WTC11 (cell line): ENCODE measurements at regions not wholly inside any gene's neighbourhood (a gene's known extent, or its start where the extent isn't known, plus 50 kb on each side); places are given as distances from the start of the nearest gene placed in this dataset.

Experiments
- ATAC-seq: fragments of 200-7000 bp; cut with Tn5 transposase; 2 replicates; pipeline ENCODE4 v1.10.0; 2021; ENCODE audit warnings: mild to moderate bottlenecking, moderate library complexity
- CTCF ChIA-PET: fragments of 300-600 bp; sonication (Branson Sonifier 250); formaldehyde crosslinking; loops from one replicate; lab custom pipeline; 2021; ENCODE audit warnings: antibody characterized with exemption; lab: Charles Lee
- POLR2A ChIA-PET: fragments of 350-600 bp; sonication (Branson Sonifier 250); formaldehyde crosslinking; loops from one replicate; lab custom pipeline; 2021; ENCODE audit warnings: antibody characterized with exemption; lab: Charles Lee
- DNase-seq: peaks from one replicate; pipeline ENCODE4 v3.0.0; 2021; ENCODE audit warnings: low spot score
- H3K27ac Mint-ChIP-seq: 2 replicates; pipeline ENCODE4 v1.8.0; 2021; ENCODE audit warnings: mixed read lengths
- H3K27me3 Mint-ChIP-seq: 2 replicates; pipeline ENCODE4 v1.8.0; 2021; ENCODE audit warnings: low read depth, mild to moderate bottlenecking, moderate library complexity, mixed read lengths
- H3K36me3 Mint-ChIP-seq: 2 replicates; pipeline ENCODE4 v1.8.0; 2021; ENCODE audit warnings: mixed read lengths
- H3K4me1 Mint-ChIP-seq: 2 replicates; pipeline ENCODE4 v1.8.0; 2022; ENCODE audit warnings: mixed read lengths
- H3K4me3 Mint-ChIP-seq: 2 replicates; pipeline ENCODE4 v1.8.0; 2021; ENCODE audit warnings: mild to moderate bottlenecking, moderate library complexity, mixed read lengths
- H3K9me3 Mint-ChIP-seq: 2 replicates; pipeline ENCODE4 v1.8.0; 2021; ENCODE audit warnings: mixed read lengths
- ERG ChIP-seq: fragments of 250-450 bp; sonication (Bioruptor Pico); IDR thresholded peaks from 2 replicates; pipeline ENCODE4 v1.8.0; 2021; ENCODE audit warnings: mild to moderate bottlenecking
- FOXK1 ChIP-seq: sonication (generic); formaldehyde crosslinking; IDR thresholded peaks from 2 replicates; pipeline ENCODE4 v1.8.0; 2022; ENCODE audit warnings: mild to moderate bottlenecking, moderate library complexity, missing genetic modification reagents
- KAT7 ChIP-seq: sonication (generic); formaldehyde crosslinking; IDR thresholded peaks from 2 replicates; pipeline ENCODE4 v1.8.1; 2023; ENCODE audit warnings: missing genetic modification reagents, mild to moderate bottlenecking, borderline replicate concordance
- MYBL2 ChIP-seq: sonication (generic); formaldehyde crosslinking; IDR thresholded peaks from 2 replicates; pipeline ENCODE4 v1.8.1; 2023; ENCODE audit warnings: mild to moderate bottlenecking, moderate library complexity, missing genetic modification reagents
- NFE2L1 ChIP-seq: sonication (generic); formaldehyde crosslinking; IDR thresholded peaks from 2 replicates; pipeline ENCODE4 v1.8.1; 2023; ENCODE audit warnings: missing genetic modification reagents
- NR2C2 ChIP-seq: sonication (generic); formaldehyde crosslinking; IDR thresholded peaks from 2 replicates; pipeline ENCODE4 v1.8.0; 2022; ENCODE audit warnings: mild to moderate bottlenecking, missing genetic modification reagents
- SMAD3 ChIP-seq: sonication (generic); formaldehyde crosslinking; IDR thresholded peaks from 2 replicates; pipeline ENCODE4 v1.8.0; 2022; ENCODE audit warnings: missing genetic modification reagents, mild to moderate bottlenecking, borderline replicate concordance
- SP1 ChIP-seq: sonication (generic); formaldehyde crosslinking; conservative IDR thresholded peaks from 2 replicates; pipeline ENCODE4 v1.8.1; 2022; ENCODE audit warnings: missing genetic modification reagents
- TEAD1 ChIP-seq: sonication (generic); formaldehyde crosslinking; IDR thresholded peaks from 2 replicates; pipeline ENCODE4 v1.8.0; 2022; ENCODE audit warnings: mild to moderate bottlenecking, missing genetic modification reagents
- ZNF138 ChIP-seq: sonication (generic); formaldehyde crosslinking; conservative IDR thresholded peaks from 2 replicates; pipeline ENCODE4 v1.8.1; 2022; ENCODE audit warnings: mild to moderate bottlenecking, moderate library complexity, missing genetic modification reagents
- ZNF263 ChIP-seq: sonication (generic); formaldehyde crosslinking; IDR thresholded peaks from 2 replicates; pipeline ENCODE4 v1.8.1; 2022; ENCODE audit warnings: low read depth, mild to moderate bottlenecking, moderate library complexity, missing genetic modification reagents
- ZNF416 ChIP-seq: fragments of 250-450 bp; sonication (Bioruptor Pico); IDR thresholded peaks from 2 replicates; pipeline ENCODE4 v1.9.0; 2021; ENCODE audit warnings: mild to moderate bottlenecking, inconsistent platforms
- ZNF423 ChIP-seq: fragments of 250-450 bp; sonication (Bioruptor Pico); IDR thresholded peaks from 2 replicates; pipeline ENCODE4 v2.1.2; 2022; ENCODE audit warnings: mild to moderate bottlenecking, moderate library complexity
- TF ChIP-seq, protein P1 (sequence below): sonication (generic); formaldehyde crosslinking; IDR thresholded peaks from 2 replicates; pipeline ENCODE4 v1.8.1; 2023; ENCODE audit warnings: mild to moderate bottlenecking, moderate library complexity, missing genetic modification reagents
- TF ChIP-seq, protein P2 (sequence below): sonication (generic); formaldehyde crosslinking; IDR thresholded peaks from 2 replicates; pipeline ENCODE4 v1.8.0; 2022; ENCODE audit warnings: mild to moderate bottlenecking, missing genetic modification reagents
- TF ChIP-seq, protein P3 (sequence below): fragments of 250-450 bp; sonication (Bioruptor Pico); conservative IDR thresholded peaks from 2 replicates; pipeline ENCODE4 v1.9.0; 2021; ENCODE audit warnings: mild to moderate bottlenecking

GRCh38 chr13:76692346-76692745 lies 193.9 kb downstream of the KCTD12 start (continued):
- TF ChIP-seq ZNF416 (CRISPR knock-in tag) (no peak), NR2C2 (CRISPR knock-in tag) (no peak), KAT7 (CRISPR knock-in tag) (no peak)

GRCh38 chr13:76690611-76691010 lies 195.6 kb downstream of the KCTD12 start:
- Mint-ChIP-seq H3K9me3 (no peaks in the 10 kb centered on the region), H3K27me3 (no peaks in the 10 kb centered on the region), H3K36me3 (no peaks in the 10 kb centered on the region), H3K27ac (no peak overlapping the region), H3K4me1 (peaks cover 4% of the 10 kb centered on the region), H3K4me3 (no peak overlapping the region)
- no peak for DNase-seq
- CTCF ChIA-PET: no interaction called here
- POLR2A ChIA-PET: no interaction called here
- ATAC-seq: no peak
- no peak for TF ChIP-seq SP1 (CRISPR knock-in tag)
- TF ChIP-seq ZNF263 (CRISPR knock-in tag): no peak
- TF ChIP-seq, protein P1, sequence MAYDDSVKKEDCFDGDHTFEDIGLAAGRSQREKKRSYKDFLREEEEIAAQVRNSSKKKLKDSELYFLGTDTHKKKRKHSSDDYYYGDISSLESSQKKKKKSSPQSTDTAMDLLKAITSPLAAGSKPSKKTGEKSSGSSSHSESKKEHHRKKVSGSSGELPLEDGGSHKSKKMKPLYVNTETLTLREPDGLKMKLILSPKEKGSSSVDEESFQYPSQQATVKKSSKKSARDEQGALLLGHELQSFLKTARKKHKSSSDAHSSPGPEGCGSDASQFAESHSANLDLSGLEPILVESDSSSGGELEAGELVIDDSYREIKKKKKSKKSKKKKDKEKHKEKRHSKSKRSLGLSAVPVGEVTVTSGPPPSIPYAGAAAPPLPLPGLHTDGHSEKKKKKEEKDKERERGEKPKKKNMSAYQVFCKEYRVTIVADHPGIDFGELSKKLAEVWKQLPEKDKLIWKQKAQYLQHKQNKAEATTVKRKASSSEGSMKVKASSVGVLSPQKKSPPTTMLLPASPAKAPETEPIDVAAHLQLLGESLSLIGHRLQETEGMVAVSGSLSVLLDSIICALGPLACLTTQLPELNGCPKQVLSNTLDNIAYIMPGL: no peak

- no peak overlapping the region for H3K4me3 Mint-ChIP-seq
- ATAC-seq: no peak
- no peaks in the 10 kb centered on the region for H3K27me3 Mint-ChIP-seq
- TF ChIP-seq MYBL2 (CRISPR knock-in tag): no peak
- TF ChIP-seq, protein P2, sequence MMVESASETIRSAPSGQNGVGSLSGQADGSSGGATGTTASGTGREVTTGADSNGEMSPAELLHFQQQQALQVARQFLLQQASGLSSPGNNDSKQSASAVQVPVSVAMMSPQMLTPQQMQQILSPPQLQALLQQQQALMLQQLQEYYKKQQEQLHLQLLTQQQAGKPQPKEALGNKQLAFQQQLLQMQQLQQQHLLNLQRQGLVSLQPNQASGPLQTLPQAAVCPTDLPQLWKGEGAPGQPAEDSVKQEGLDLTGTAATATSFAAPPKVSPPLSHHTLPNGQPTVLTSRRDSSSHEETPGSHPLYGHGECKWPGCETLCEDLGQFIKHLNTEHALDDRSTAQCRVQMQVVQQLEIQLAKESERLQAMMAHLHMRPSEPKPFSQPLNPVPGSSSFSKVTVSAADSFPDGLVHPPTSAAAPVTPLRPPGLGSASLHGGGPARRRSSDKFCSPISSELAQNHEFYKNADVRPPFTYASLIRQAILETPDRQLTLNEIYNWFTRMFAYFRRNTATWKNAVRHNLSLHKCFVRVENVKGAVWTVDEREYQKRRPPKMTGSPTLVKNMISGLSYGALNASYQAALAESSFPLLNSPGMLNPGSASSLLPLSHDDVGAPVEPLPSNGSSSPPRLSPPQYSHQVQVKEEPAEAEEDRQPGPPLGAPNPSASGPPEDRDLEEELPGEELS (CRISPR knock-in tag): no peak
- TF ChIP-seq, all 79 proteins: peak for 0
- no peaks in the 10 kb centered on the region for H3K36me3 Mint-ChIP-seq
- no peak overlapping the region for H3K27ac Mint-ChIP-seq
- H3K9me3 Mint-ChIP-seq: no peaks in the 10 kb centered on the region
- H3K4me1 Mint-ChIP-seq: peaks cover 10% of the 10 kb centered on the region
- DNase-seq: no peak
- POLR2A ChIA-PET: no interaction called here
- CTCF ChIA-PET: no interaction called here
Measured at GRCh38 chr13:76687467-76687866, 198.7 kb downstream of the KCTD12 start.

DNA sequence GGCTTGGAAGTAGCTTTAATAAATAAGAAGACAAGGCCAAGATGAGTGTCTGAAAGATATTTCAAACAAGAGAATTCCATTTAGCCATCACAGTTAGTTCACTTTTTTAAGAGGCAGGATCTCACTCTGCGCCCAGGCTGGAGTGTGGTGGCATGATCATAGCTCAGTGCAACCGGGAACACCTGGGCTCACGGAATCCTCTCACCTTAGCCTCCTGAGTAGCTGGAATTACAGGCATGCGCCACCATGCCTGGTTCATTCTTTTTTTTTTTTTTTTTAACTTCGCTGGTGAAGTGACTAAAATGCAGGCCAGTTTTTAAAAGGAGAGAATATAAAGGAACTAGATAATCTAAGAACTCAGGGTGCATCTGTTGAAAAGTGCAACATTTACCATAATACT lies 200.3 kb downstream of the KCTD12 start:
- DNase-seq (no peak), ATAC-seq (peak; percentile 43)
- H3K27ac Mint-ChIP-seq: no peak overlapping the region
- no peaks in the 10 kb centered on the region for H3K27me3 Mint-ChIP-seq
- peaks cover 10% of the 10 kb centered on the region for H3K4me1 Mint-ChIP-seq
- CTCF ChIA-PET: interaction anchor here (0.7 kb wide), 2 partner anchors 36 to 99 kb away, joined by 4 to 5 read pairs; no protein-coding TSS in a partner anchor
- POLR2A ChIA-PET: no interaction called here
- H3K9me3 Mint-ChIP-seq: no peaks in the 10 kb centered on the region
- H3K4me3 Mint-ChIP-seq: no peak overlapping the region
- TF ChIP-seq ZNF423 (CRISPR knock-in tag) (no peak), TEAD1 (CRISPR knock-in tag) (no peak)
- H3K36me3 Mint-ChIP-seq: no peaks in the 10 kb centered on the region

- ATAC-seq (no peak), DNase-seq (no peak)
- H3K27ac Mint-ChIP-seq: no peak overlapping the region
- H3K27me3 Mint-ChIP-seq: no peaks in the 10 kb centered on the region
- peaks cover 10% of the 10 kb centered on the region for H3K4me1 Mint-ChIP-seq
- CTCF ChIA-PET: no interaction called here
- no peaks in the 10 kb centered on the region for H3K36me3 Mint-ChIP-seq
- H3K9me3 Mint-ChIP-seq: no peaks in the 10 kb centered on the region
- no peak overlapping the region for H3K4me3 Mint-ChIP-seq
- POLR2A ChIA-PET: no interaction called here
- no peak for TF ChIP-seq SMAD3 (CRISPR knock-in tag)
- no peak for TF ChIP-seq NR2C2 (CRISPR knock-in tag)
- no peak for TF ChIP-seq ZNF138 (CRISPR knock-in tag)
- no peak for TF ChIP-seq ZNF416 (CRISPR knock-in tag)
- no peak for TF ChIP-seq NFE2L1 (CRISPR knock-in tag)
- TF ChIP-seq, protein P1: no peak
- TF ChIP-seq, protein P2 (CRISPR knock-in tag): no peak
- no peak for TF ChIP-seq ERG
- TF ChIP-seq FOXK1 (CRISPR knock-in tag): no peak
- no peak for TF ChIP-seq ZNF423 (CRISPR knock-in tag)
- TF ChIP-seq, protein P3, sequence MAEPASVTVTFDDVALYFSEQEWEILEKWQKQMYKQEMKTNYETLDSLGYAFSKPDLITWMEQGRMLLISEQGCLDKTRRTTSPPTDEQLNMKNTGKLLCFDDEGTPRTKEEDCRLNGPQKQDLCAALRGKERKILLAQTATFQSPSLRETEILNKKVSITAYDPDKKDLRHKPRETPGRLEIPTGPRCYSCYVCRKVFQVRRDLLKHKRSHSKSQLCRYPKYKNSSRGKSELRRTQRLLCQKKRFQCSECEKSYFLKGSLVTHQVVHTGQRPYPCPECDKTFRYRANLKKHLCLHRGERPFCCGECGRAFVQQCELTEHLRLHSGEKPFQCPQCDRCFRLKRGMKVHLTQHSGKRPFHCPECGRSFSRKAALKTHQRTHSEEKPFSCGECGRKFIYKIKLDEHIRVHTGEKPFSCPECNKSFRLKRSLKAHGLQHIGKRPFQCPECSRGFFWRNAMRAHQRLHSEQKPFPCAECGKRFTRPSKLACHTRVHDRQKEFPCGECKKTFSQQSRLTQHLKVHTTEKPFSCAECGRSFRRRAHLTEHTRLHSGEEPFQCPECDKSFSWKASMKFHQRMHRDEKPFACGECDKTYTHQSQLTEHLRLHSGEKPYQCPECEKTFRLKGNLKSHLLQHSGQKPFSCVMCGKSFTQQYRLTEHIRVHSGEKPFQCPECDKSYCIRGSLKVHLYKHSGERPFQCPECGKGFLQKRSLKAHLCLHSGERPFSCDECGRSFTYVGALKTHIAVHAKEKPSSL (CRISPR knock-in tag): no peak
Measured at GRCh38 chr13:76684336-76684735, 201.9 kb downstream of the KCTD12 start.
